Stomach (tissue), 4 donors: ENCODE measurements at regions not wholly inside any gene's neighbourhood (a gene's known extent, or its start where the extent isn't known, plus 50 kb on each side); places are given as distances from the start of the nearest gene placed in this dataset.

Source experiments
- EP300 ChIP-seq: sonication (generic); formaldehyde crosslinking; IDR thresholded peaks from one replicate; pipeline ENCODE4 v1.6.1; 2017; ENCODE audit warnings: antibody characterized with exemption
- POLR2A ChIP-seq, 4 donors: fragments of 450-650 bp; IDR thresholded peaks; one replicate each; pipeline ENCODE4 v1.6.1; 2016; ENCODE audit warnings: antibody characterized with exemption in 4 of 4, control low read depth in 2 of 4, mild to moderate bottlenecking in 1 of 4, moderate library complexity in 1 of 4
- POLR2AphosphoS5 ChIP-seq, 3 donors: sonication (generic); formaldehyde crosslinking; IDR thresholded peaks; one replicate each; pipeline ENCODE4 v1.6.1; 2016; ENCODE audit warnings: antibody characterized with exemption in 3 of 3
- TF ChIP-seq, protein P1 (sequence below), 7 experiments: fragments of 450-650 bp in 4 of 7; fragments of 200-600 bp in 3 of 7; sonication (generic) in 3 of 7; IDR thresholded peaks; one replicate each; pipeline ENCODE4 v1.5.1; 2016 to 2019; ENCODE audit warnings: antibody characterized with exemption in 7 of 7, control low read depth in 2 of 7, mild to moderate bottlenecking in 1 of 7

DNA sequence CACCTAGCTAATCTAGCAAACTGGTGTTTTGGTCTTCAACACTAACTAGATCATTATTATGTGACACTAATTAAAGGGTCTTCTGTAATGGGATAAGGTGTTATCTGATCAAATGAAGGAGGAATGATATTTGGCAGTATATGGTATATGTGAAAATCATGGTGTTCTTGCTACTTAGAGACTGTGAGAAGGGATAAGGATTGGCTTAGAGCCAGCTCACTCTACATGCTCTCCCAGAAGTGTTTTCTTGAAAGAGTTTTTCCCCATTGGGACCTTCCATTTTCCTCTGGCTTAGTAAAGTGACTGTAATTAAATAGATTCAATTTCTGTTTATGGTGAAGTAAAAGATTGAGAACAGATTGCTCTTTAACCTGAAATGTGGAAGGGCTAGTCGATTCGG lies 71.2 kb upstream of the RGL1 start:
- TF ChIP-seq, protein P1, sequence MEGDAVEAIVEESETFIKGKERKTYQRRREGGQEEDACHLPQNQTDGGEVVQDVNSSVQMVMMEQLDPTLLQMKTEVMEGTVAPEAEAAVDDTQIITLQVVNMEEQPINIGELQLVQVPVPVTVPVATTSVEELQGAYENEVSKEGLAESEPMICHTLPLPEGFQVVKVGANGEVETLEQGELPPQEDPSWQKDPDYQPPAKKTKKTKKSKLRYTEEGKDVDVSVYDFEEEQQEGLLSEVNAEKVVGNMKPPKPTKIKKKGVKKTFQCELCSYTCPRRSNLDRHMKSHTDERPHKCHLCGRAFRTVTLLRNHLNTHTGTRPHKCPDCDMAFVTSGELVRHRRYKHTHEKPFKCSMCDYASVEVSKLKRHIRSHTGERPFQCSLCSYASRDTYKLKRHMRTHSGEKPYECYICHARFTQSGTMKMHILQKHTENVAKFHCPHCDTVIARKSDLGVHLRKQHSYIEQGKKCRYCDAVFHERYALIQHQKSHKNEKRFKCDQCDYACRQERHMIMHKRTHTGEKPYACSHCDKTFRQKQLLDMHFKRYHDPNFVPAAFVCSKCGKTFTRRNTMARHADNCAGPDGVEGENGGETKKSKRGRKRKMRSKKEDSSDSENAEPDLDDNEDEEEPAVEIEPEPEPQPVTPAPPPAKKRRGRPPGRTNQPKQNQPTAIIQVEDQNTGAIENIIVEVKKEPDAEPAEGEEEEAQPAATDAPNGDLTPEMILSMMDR (IDR thresholded peaks at IDR 0.05): no peak
- TF ChIP-seq EP300 (no peak), POLR2A (IDR thresholded peaks at IDR 0.05) (no peak), POLR2AphosphoS5 (IDR thresholded peaks at IDR 0.05) (no peak)
